ENCODE measurements at regions not wholly inside any gene's neighbourhood (a gene's known extent, or its start where the extent isn't known, plus 50 kb on each side); places are given as distances from the start of the nearest gene placed in this dataset.

- TF ChIP-seq CREB5 (CRISPR knock-in tag; IDR thresholded peaks at IDR 0.05; ENCODE audit: low read depth), result no peak
- TF ChIP-seq TOX (CRISPR knock-in tag; IDR thresholded peaks at IDR 0.05; ENCODE audit: borderline replicate concordance), result no peak
- TF ChIP-seq CSRNP3 (CRISPR knock-in tag; IDR thresholded peaks at IDR 0.05), result no peak
- TF ChIP-seq RARB (CRISPR knock-in tag; IDR thresholded peaks at IDR 0.05), result no peak
- no peak for TF ChIP-seq TCF4 (CRISPR knock-in tag; IDR thresholded peaks at IDR 0.05; ENCODE audit: borderline replicate concordance)
- TF ChIP-seq ZC3H10 (CRISPR knock-in tag; IDR thresholded peaks at IDR 0.05), result no peak
- no peak for TF ChIP-seq ZFP3 (CRISPR knock-in tag; IDR thresholded peaks at IDR 0.05)
- TF ChIP-seq POU6F1 (CRISPR knock-in tag; IDR thresholded peaks at IDR 0.05; ENCODE audit: borderline replicate concordance, low read depth), result no peak
- no peak for ATAC-seq
Measured at GRCh38 chr6:4614637-4615036, 161.6 kb upstream of the CDYL start.

- TF ChIP-seq PATZ1 (CRISPR knock-in tag; IDR thresholded peaks at IDR 0.05; ENCODE audit: borderline replicate concordance), result no peak
- no peak for TF ChIP-seq TSHZ2 (CRISPR knock-in tag; IDR thresholded peaks at IDR 0.05)
- TF ChIP-seq ZNF70 (CRISPR knock-in tag; IDR thresholded peaks at IDR 0.05), result no peak
- TF ChIP-seq CSDC2 (CRISPR knock-in tag; IDR thresholded peaks at IDR 0.05), result no peak
- no peak for TF ChIP-seq RARB (CRISPR knock-in tag; IDR thresholded peaks at IDR 0.05)
- no peak for TF ChIP-seq TCF4 (CRISPR knock-in tag; IDR thresholded peaks at IDR 0.05; ENCODE audit: borderline replicate concordance)
- TF ChIP-seq POU6F1 (CRISPR knock-in tag; IDR thresholded peaks at IDR 0.05; ENCODE audit: borderline replicate concordance, low read depth), result no peak
- TF ChIP-seq ZFP30 (CRISPR knock-in tag; IDR thresholded peaks at IDR 0.05), result no peak
- no peak for TF ChIP-seq PPARA (CRISPR knock-in tag; IDR thresholded peaks at IDR 0.05; ENCODE audit: borderline replicate concordance)
- no peak for TF ChIP-seq TOX (CRISPR knock-in tag; IDR thresholded peaks at IDR 0.05; ENCODE audit: borderline replicate concordance)
- TF ChIP-seq ZNF8 (CRISPR knock-in tag; IDR thresholded peaks at IDR 0.05), result no peak
- TF ChIP-seq CREB5 (CRISPR knock-in tag; IDR thresholded peaks at IDR 0.05; ENCODE audit: low read depth), result no peak
- no peak for TF ChIP-seq SNAI2 (CRISPR knock-in tag; IDR thresholded peaks at IDR 0.05)
- TF ChIP-seq CSRNP3 (CRISPR knock-in tag; IDR thresholded peaks at IDR 0.05), result no peak
- no peak for TF ChIP-seq ZNF565 (CRISPR knock-in tag; conservative IDR thresholded peaks at IDR 0.05; ENCODE audit: low read depth)
- ATAC-seq, result no peak
Measured at GRCh38 chr6:4613795-4614194, 162.4 kb upstream of the CDYL start.

Data from SK-N-SH treated with all-trans-retinoic acid at 6 μM for 48 hours (cell line).